PFSK-1 (cell line): ENCODE measurements at regions not wholly inside any gene's neighbourhood (a gene's known extent, or its start where the extent isn't known, plus 50 kb on each side); places are given as distances from the start of the nearest gene placed in this dataset.

ENCODE experiments used
- FOXP2 ChIP-seq: optimal IDR thresholded peaks from 2 replicates; pipeline ENCODE3; 2011; ENCODE audit warnings: borderline replicate concordance, control low read depth, inconsistent platforms; ENCODE audit not compliant: insufficient read depth; ENCODE audit errors: extremely low read length, extremely low read depth
- POLR2AphosphoS5 ChIP-seq: IDR thresholded peaks from 2 replicates; pipeline ENCODE4 v1.6.1; 2012; ENCODE audit warnings: low read depth, mild to moderate bottlenecking, control low read depth, low read length, moderate library complexity
- REST ChIP-seq, 2 experiments: IDR thresholded peaks; 2 replicates each; pipeline versions ENCODE4 v1.6.1 to v1.8.0; 2011 to 2012; ENCODE audit warnings: low read depth in 2 of 2, low read length in 2 of 2, control low read depth in 1 of 2, inconsistent platforms in 1 of 2, mild to moderate bottlenecking in 1 of 2, moderate library complexity in 1 of 2; ENCODE audit not compliant: insufficient read depth in 1 of 2
- SIN3A ChIP-seq: IDR thresholded peaks from 2 replicates; pipeline ENCODE4 v1.6.1; 2012; ENCODE audit warnings: mild to moderate bottlenecking, low read length, moderate library complexity, borderline replicate concordance; ENCODE audit not compliant: insufficient read depth

DNA sequence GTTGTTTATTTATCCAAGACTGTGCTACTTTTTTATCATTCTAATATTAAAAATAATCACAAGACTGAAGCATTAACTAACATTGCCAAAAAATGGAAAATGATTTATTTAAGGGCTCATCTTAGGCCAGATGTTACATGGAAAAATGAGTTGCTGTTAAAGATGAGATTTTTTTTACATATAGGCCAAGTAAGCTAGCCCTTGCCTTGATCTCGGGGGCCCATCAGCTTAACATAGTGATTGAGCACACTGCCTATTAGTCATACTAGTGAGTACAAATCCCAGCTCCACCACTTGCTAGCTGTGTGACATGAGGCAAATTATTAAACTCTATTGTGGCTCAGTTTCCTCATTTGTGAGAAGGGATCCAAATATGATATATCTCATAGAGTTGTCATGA lies 275.9 kb upstream of the SNX7 start:
- TF ChIP-seq POLR2AphosphoS5 (no peak), SIN3A (no peak), FOXP2 (no peak), REST (IDR thresholded peaks at IDR 0.05; ENCODE audit: insufficient read depth in 1 of 2, low read depth in 2 of 2, low read length in 2 of 2) (no peak)
